CD4-positive, alpha-beta T cell treated with Interleukin-2 at 100 ng/mL for 4 hours (primary cell): ENCODE measurements at regions not wholly inside any gene's neighbourhood (a gene's known extent, or its start where the extent isn't known, plus 50 kb on each side); places are given as distances from the start of the nearest gene placed in this dataset.

ENCODE experiments used
- DNase-seq: peaks from one replicate; pipeline ENCODE4 v3.0.0-alpha.2; 2020; ENCODE audit warnings: low spot score

DNA sequence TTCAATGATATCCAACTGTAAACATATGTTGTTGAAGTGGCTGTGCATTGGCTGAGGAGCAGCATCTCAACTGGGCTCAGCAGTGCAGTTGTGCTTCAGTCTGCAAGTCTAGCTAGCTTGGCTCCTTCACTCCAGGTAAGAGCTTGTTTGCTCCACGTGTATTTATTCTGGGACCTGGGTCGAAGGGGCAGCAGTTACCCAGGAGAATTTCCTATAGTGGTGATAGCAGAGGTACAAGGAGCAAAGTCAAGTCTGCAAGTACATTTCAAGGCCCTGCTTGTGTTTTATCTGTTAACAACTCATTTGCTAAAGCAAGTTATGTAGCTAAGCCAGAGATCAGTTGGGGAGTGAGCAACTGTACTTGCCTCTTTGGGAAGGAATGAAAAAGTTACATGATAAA lies 286.2 kb upstream of the UMPS start:
- no peak for DNase-seq

DNA sequence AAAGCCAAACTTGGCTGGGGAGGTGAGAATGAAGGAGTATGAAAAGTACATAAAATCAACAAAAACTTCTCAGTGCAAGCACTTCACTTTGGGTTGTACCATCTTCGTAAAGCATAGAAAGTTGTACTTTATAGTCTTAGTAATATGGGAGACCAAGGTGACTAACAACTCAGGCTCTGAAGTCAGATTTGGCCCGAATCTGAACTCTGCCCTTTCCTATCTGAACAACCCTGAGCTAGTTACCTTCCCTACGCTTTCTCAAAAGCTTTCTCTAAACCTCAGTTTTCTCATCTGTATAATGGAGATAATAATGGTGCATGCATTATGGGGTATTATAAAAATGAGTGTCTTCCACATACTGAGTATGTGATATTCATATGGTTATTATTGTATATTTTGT lies 285.4 kb upstream of the UMPS start:
- no peak for DNase-seq

- DNase-seq, result no peak
Observed at GRCh38 chr3:124447845-124448244, 282.4 kb upstream of the UMPS start.

GRCh38 chr3:124448954-124449353 lies 281.3 kb upstream of the UMPS start:
- no peak for DNase-seq

- no peak for DNase-seq
Observed at GRCh38 chr3:124450366-124450765, 279.9 kb upstream of the UMPS start.

GRCh38 chr3:124451630-124452317 lies 278.5 kb upstream of the UMPS start:
- no peak for DNase-seq

DNA sequence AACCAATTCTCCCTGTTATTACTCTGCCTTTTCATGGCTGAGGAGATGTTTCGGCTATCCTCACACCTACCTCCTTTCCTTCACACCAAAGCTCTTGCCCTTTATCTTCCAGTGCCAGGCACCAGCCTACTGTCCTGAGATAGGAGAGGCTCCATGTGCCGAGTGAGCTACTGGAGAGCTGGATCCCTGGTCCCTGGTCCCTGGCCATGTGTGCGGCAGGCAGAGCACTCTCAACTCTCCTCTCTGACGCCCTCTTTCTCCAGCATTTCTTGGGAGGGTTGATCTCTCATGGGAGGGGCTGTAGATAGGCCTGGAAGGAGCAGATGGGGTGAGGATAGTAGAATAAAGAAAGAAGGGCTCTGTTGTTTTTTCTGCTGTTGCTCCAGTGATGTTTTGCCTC lies 277.1 kb upstream of the UMPS start:
- no peak for DNase-seq

- no peak for DNase-seq
Observed at GRCh38 chr3:124455891-124456290, 274.4 kb upstream of the UMPS start.

DNA sequence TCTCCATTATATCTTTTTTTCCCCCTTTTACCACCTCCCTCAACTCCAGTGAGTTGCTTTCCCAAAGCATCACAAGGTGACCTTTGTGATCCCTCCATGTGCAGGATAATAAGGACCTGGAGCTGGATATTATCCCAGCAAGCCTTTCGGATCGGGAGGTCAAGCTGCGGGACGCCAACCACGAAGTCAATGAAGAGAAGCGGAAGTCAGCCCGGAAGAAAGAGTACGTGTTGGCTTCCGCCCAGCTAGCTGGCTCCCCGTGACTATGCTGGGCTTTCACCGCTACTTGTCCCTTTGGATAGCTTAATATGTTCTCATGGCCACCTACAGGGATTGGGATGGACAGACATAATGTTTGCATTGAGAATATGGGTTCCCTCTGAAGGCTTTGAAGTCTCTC lies 273.7 kb upstream of the UMPS start:
- DNase-seq, result no peak

- no peak for DNase-seq
Observed at GRCh38 chr3:124459678-124460077, 270.6 kb upstream of the UMPS start.

DNA sequence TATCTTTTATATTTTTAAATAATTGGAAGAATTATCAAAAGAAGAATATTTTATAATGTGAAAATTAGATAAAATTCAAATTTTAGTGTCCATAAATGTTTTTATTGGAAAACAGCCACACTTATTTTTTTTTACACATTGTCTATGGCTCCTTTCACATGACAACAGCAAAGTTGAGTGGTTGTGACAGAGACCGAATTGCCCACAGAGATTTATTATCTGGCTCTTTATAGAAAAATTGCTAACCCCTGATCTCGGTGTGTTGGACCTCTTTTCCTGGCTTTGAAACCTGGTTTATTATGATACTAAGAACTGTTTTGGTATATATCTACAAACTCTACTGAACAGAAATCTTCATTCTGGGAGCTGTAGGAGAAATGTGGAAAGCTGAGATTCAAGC lies 269.1 kb upstream of the UMPS start:
- DNase-seq, result no peak

DNA sequence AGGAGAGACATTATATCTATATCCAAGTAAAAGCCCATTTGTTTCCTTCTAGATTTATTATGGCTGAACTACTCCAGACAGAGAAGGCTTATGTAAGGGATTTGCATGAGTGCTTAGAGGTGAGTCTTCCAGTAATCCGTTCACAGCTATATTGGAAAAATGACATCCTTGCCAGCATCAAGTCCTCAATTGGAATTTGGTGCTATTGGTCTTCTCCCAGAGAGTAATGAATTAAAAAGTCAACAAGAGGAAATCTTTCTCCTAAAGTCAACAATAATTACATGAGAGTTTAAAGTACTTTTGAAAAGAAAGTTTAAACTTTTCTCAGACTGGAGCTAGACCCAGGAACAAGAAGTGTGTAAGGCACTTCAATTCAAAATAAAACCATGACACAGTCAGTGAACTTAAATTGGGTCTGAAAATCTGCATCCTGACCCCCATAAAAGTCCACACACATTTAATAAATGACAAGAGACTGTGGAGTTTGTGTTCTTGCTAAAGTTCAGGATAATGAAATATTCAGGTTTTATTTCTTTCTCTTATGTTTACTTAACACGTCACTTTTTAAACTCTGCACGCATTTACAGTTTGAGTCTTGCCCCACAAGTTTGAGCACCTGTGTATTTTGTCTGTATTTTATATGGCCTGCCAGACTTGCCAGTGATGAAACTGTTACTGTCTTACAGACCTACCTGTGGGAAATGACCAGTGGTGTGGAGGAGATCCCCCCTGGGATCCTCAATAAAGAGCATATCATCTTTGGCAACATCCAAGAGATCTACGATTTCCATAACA lies 268.2 kb upstream of the UMPS start:
- no peak for DNase-seq

DNA sequence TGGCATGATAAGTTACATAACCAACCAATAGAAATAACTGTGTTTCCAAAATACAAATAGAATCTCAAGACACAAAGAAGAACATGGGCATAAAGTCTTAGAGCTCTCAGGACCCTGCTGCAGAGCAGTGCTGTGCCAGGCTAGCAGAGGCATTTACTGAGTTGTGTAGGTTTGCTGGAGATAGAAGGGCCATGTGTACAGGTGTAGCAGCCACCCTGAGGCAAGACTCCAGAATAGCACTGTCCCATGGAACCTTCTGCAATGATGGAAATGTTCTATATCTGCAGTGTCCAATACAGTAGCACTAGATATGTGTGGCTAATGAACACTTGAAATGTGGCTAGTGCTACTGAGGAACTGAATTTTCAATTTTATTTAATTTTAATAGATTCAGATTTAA lies 267.0 kb upstream of the UMPS start:
- no peak for DNase-seq

- DNase-seq, result no peak
Observed at GRCh38 chr3:124467980-124468902, 262.0 kb upstream of the UMPS start.

DNA sequence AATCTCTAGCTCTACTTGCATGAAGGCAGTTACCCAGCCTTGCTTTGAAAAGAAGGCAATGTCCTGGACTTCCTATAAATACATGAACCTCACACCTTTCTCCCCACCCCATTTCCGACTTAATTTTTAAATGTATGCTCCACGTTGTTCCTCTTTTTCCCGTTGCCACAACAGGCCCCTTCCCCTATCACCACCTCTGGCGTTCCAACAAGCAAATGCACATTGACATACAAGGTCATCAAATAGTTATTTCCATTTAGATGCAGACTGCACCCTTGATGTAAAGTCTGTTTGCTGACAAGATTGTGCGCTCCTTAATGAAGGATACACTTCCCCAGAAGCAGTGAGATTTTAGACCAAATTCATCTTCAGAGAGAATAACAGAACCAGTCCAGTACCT lies 260.7 kb upstream of the UMPS start:
- no peak for DNase-seq

- DNase-seq, result no peak
Observed at GRCh38 chr3:124478830-124479229, 251.4 kb upstream of the UMPS start.

DNA sequence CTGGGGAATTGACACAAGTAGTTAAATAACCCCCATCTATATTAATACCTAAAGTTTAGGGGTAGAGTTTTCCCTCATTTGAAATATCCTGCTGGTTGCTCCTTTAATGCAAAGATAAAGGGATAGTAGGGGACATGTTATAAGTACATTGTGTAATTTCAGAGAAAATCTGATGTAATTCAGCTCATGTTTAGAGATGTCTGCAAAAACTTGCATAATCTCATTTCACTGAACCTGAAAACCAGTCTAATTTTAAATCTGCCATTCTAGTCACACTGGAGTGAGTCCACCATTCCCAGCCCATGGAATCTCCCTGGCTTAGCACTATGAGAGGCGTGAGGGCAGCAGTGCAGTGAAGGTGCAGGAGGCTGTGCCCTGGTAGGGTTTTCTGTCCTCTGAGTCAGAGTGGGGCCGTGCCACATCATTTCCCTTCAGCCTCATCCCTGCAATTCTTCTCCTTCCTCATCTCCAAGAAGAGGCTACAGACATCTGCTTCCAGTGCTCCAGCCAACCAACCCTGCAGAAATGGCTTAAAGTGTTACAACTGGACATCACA lies 246.3 kb upstream of the UMPS start:
- no peak for DNase-seq

GRCh38 chr3:124486324-124486723 lies 243.9 kb upstream of the UMPS start:
- DNase-seq, result no peak

DNA sequence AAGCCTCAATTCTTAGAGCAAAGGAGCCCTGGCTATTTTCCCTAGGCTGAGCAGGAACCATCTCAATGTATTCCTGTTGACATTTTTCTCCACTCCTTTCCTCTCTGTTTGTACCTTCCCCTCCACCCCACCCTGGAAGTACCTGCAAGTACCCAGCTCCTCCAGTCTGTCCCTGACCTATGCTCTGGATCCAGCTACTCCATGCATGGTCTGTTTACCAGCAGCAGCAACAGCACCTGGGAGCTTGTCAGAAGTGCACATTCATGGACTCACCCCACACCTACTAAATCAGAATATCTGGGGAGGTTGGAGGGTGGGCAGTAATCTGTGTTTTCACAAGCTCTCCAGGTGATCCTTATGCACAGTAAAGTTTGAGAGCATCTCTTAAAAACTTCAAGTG lies 240.7 kb upstream of the UMPS start:
- DNase-seq, result no peak

DNA sequence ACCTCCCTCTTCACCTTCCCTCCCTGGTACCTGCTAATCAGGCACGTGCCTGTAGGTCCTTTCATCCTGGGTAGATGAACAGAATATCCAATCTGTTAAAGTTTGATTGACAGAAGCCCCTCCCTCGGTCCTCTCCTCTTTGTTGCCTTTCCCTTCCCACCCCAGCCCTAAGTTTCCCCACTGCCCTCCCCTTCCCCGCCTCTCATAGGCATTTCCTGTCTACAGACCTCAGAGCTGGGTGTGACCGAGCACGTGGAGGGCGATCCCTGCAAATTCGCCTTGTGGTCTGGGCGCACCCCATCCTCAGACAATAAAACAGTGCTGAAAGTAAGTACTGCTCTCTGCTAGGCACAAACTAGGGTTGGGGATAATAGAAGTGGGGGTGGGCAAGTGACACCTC lies 239.2 kb upstream of the UMPS start:
- DNase-seq, result no peak

- DNase-seq, result no peak
Observed at GRCh38 chr3:124491875-124492274, 238.4 kb upstream of the UMPS start.

DNA sequence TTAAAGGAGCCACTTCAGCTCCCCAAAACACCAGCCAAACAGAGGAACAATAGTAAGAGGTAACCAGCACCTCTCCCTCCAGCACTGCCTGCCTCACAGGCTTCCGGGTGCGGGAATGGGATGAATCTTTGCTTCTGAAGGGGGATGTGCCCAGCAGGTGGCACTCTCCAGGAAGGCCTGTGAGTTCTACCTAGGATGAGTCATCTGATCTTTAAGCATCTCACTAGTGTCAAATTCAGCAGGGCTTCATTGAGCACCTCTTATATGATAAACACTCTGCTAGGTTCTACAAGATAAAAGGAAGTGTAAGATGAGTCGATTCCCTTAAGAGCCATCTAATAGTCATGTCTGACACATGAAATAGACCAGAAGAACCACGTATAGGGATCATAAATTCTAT lies 237.4 kb upstream of the UMPS start:
- DNase-seq, result no peak
